H9 (cell line): ENCODE measurements at regions not wholly inside any gene's neighbourhood (a gene's known extent, or its start where the extent isn't known, plus 50 kb on each side); places are given as distances from the start of the nearest gene placed in this dataset.

ENCODE experiments used
- DNase-seq: peaks from one replicate; pipeline ENCODE4 v3.0.0-alpha.2; 2017
- H2AFZ ChIP-seq: one replicate; pipeline ENCODE4 v1.6.1; 2013; ENCODE audit warnings: mild to moderate bottlenecking, low read length, control low read depth, moderate library complexity
- H2AK5ac ChIP-seq: 2 replicates; pipeline ENCODE4 v1.6.1; 2013; ENCODE audit warnings: low read length, control low read depth, mixed read lengths; ENCODE audit not compliant: insufficient read length
- H2BK120ac ChIP-seq: one replicate; pipeline ENCODE4 v1.6.1; 2013; ENCODE audit warnings: low read depth, mild to moderate bottlenecking, low read length, control low read depth, inconsistent platforms; ENCODE audit not compliant: poor library complexity, severe bottlenecking
- H2BK12ac ChIP-seq: 2 replicates; pipeline ENCODE4 v1.6.1; 2013; ENCODE audit warnings: low read length, control low read depth, mixed read lengths, low read depth; ENCODE audit not compliant: insufficient read length
- H2BK15ac ChIP-seq: 2 replicates; pipeline ENCODE4 v1.6.1; 2013; ENCODE audit warnings: low read depth, low read length, control low read depth
- H2BK20ac ChIP-seq: one replicate; pipeline ENCODE4 v1.6.1; 2013; ENCODE audit warnings: low read depth, mild to moderate bottlenecking, low read length, control low read depth, inconsistent platforms; ENCODE audit not compliant: poor library complexity, severe bottlenecking
- H2BK5ac ChIP-seq: 2 replicates; pipeline ENCODE4 v1.6.1; 2013; ENCODE audit warnings: low read length, control low read depth, mixed read lengths; ENCODE audit not compliant: insufficient read length
- H3K14ac ChIP-seq: 2 replicates; pipeline ENCODE4 v1.6.1; 2013; ENCODE audit warnings: low read length, control low read depth; ENCODE audit not compliant: insufficient read depth
- H3K18ac ChIP-seq: 2 replicates; pipeline ENCODE4 v1.6.1; 2013; ENCODE audit warnings: low read depth, mild to moderate bottlenecking, mixed read lengths, low read length, control low read depth; ENCODE audit not compliant: insufficient read length
- H3K23ac ChIP-seq: 2 replicates; pipeline ENCODE4 v1.6.1; 2013; ENCODE audit warnings: low read length, control low read depth, mixed read lengths, low read depth; ENCODE audit not compliant: insufficient read length
- H3K23me2 ChIP-seq: 2 replicates; pipeline ENCODE4 v1.6.1; 2013; ENCODE audit warnings: low read depth, mild to moderate bottlenecking, mixed read lengths, low read length, control low read depth; ENCODE audit not compliant: insufficient read length, poor library complexity, severe bottlenecking
- H3K27ac ChIP-seq: 2 replicates; pipeline ENCODE4 v1.5.1; 2013; ENCODE audit warnings: low read length, control low read depth, mixed read lengths, low read depth; ENCODE audit not compliant: insufficient read length
- H3K27me3 ChIP-seq: 2 replicates; pipeline ENCODE4 v1.6.1; 2013; ENCODE audit warnings: low read length, control low read depth, inconsistent platforms; ENCODE audit not compliant: insufficient read depth
- H3K4ac ChIP-seq: 2 replicates; pipeline ENCODE4 v1.6.1; 2013; ENCODE audit warnings: low read depth, mild to moderate bottlenecking, control low read depth, inconsistent platforms, low read length, moderate library complexity
- H3K4me1 ChIP-seq: 2 replicates; pipeline ENCODE4 v1.6.1; 2013; ENCODE audit warnings: low read length, control low read depth, inconsistent platforms; ENCODE audit not compliant: insufficient read depth
- H3K4me2 ChIP-seq: 2 replicates; pipeline ENCODE4 v1.6.1; 2013; ENCODE audit warnings: low read length, control low read depth, mixed read lengths; ENCODE audit not compliant: insufficient read length, insufficient read depth
- H3K56ac ChIP-seq: 2 replicates; pipeline ENCODE4 v1.6.1; 2013; ENCODE audit warnings: low read depth, mild to moderate bottlenecking, mixed read lengths, low read length, control low read depth; ENCODE audit not compliant: insufficient read length
- H3K79me1 ChIP-seq: 2 replicates; pipeline ENCODE4 v1.6.1; 2013; ENCODE audit warnings: low read depth, mild to moderate bottlenecking, moderate library complexity, low read length, control low read depth, inconsistent platforms; ENCODE audit not compliant: insufficient read depth, poor library complexity, severe bottlenecking
- H3K79me2 ChIP-seq: 2 replicates; pipeline ENCODE4 v1.6.1; 2013; ENCODE audit warnings: low read length, control low read depth, inconsistent platforms; ENCODE audit not compliant: insufficient read depth
- H3K9ac ChIP-seq: 2 replicates; pipeline ENCODE4 v1.6.1; 2013; ENCODE audit warnings: low read length, control low read depth, mixed read lengths; ENCODE audit not compliant: insufficient read length; ENCODE audit errors: extremely low read depth
- H3K9me3 ChIP-seq: one replicate; pipeline ENCODE4 v1.6.1; 2013; ENCODE audit warnings: low read depth, low read length, inconsistent platforms; ENCODE audit not compliant: control insufficient read depth
- H3T11ph ChIP-seq: one replicate; pipeline ENCODE4 v1.6.1; 2013; ENCODE audit warnings: mild to moderate bottlenecking, low read length, control low read depth, inconsistent platforms
- H4K20me1 ChIP-seq: one replicate; pipeline ENCODE4 v1.6.1; 2013; ENCODE audit not compliant: control insufficient read depth, insufficient read length, insufficient read depth
- H4K5ac ChIP-seq: 2 replicates; pipeline ENCODE4 v1.6.1; 2013; ENCODE audit warnings: low read depth, mild to moderate bottlenecking, mixed read lengths, low read length, control low read depth; ENCODE audit not compliant: insufficient read length
- H4K8ac ChIP-seq: replicated peaks from 2 replicates; pipeline ENCODE4 v1.6.1; 2013; ENCODE audit warnings: low read length, control low read depth, mixed read lengths, low read depth; ENCODE audit not compliant: insufficient read length
- H4K91ac ChIP-seq: 2 replicates; pipeline ENCODE4 v1.6.1; 2013; ENCODE audit warnings: low read depth, mild to moderate bottlenecking, moderate library complexity, mixed read lengths, low read length, control low read depth; ENCODE audit not compliant: insufficient read length
- H3K27ac Mint-ChIP-seq, 3 experiments: 2 replicates in 2 of 3; 3 replicates in 1 of 3; pipeline ENCODE4 v1.8.0; 2020 to 2021; ENCODE audit warnings: mixed read lengths in 3 of 3, mild to moderate bottlenecking in 1 of 3, moderate library complexity in 1 of 3
- H3K27me3 Mint-ChIP-seq: 2 replicates; pipeline ENCODE4 v1.8.0; 2021; ENCODE audit warnings: low read depth, mild to moderate bottlenecking, moderate library complexity, mixed read lengths
- H3K36me3 Mint-ChIP-seq, 3 experiments: 2 replicates in 2 of 3; 3 replicates in 1 of 3; pipeline ENCODE4 v1.8.0; 2020 to 2021; ENCODE audit warnings: low read depth in 3 of 3, mixed read lengths in 3 of 3; ENCODE audit not compliant: insufficient read depth in 1 of 3
- H3K4me1 Mint-ChIP-seq, 2 experiments: 2 replicates each; pipeline ENCODE4 v1.8.0; 2020; ENCODE audit warnings: mixed read lengths in 2 of 2
- H3K4me3 Mint-ChIP-seq, 2 experiments: 2 replicates in 1 of 2; 3 replicates in 1 of 2; pipeline ENCODE4 v1.8.0; 2020 to 2021; ENCODE audit warnings: mild to moderate bottlenecking in 2 of 2, mixed read lengths in 2 of 2, moderate library complexity in 1 of 2
- H3K9me3 Mint-ChIP-seq, 2 experiments: 2 replicates in 1 of 2; 3 replicates in 1 of 2; pipeline ENCODE4 v1.8.0; 2020; ENCODE audit warnings: mild to moderate bottlenecking in 2 of 2, mixed read lengths in 2 of 2, moderate library complexity in 1 of 2
- CTCF ChIP-seq: fragments of 200-600 bp; sonication (generic); conservative IDR thresholded peaks from 3 replicates; pipeline ENCODE4 v1.8.0; 2021; ENCODE audit warnings: antibody characterized with exemption, mild to moderate bottlenecking
- WGBS: extraction: QIAGEN DNeasy Blood & Tissue Kit; methylation state at CpG from one replicate; pipeline ENCODE4 v1.1.7; 2013; ENCODE audit warnings: missing lambda C conversion rate, low lambda C conversion rate, mixed read lengths; ENCODE audit not compliant: insufficient read length; ENCODE audit errors: extremely low coverage; 5-methylcytosine and 5-hydroxymethylcytosine counted together

GRCh38 chr5:86686046-86686445 lies 68.3 kb downstream of the COX7C start:
- Histone ChIP-seq H3K18ac (no peak overlapping the region), H2AFZ (no peak overlapping the region), H2BK15ac (no peak overlapping the region), H3K27me3 (no peaks in the 10 kb centered on the region), H2BK12ac (no peak overlapping the region), H3K4me2 (no peak overlapping the region), H4K5ac (no peak overlapping the region), H3K23me2 (no peaks in the 10 kb centered on the region), H4K91ac (no peak overlapping the region), H3K14ac (no peak overlapping the region), H2BK5ac (no peak overlapping the region), H3K9ac (no peak overlapping the region), H3K9me3 (no peaks in the 10 kb centered on the region), H3K23ac (no peak overlapping the region), H3T11ph (no peak overlapping the region), H2BK20ac (no peak overlapping the region), H3K27ac (no peak overlapping the region), H4K20me1 (no peaks in the 10 kb centered on the region), H3K79me2 (no peaks in the 10 kb centered on the region), H3K79me1 (no peaks in the 10 kb centered on the region), H3K4me1 (no peaks in the 10 kb centered on the region), H2BK120ac (no peak overlapping the region), H3K56ac (no peak overlapping the region), H2AK5ac (no peak overlapping the region), H3K4ac (no peak overlapping the region), H4K8ac (no peak overlapping the region)
- H3K4me1 Mint-ChIP-seq = no peaks in the 10 kb centered on the region; a peak in 1 of 4 replicates
- H3K9me3 Mint-ChIP-seq = no peaks in the 10 kb centered on the region
- no peaks in the 10 kb centered on the region for H3K36me3 Mint-ChIP-seq
- no peak for TF ChIP-seq CTCF
- no peaks in the 10 kb centered on the region for H3K27me3 Mint-ChIP-seq
- no CpG with 5 or more reads among the region's 1 CpG for WGBS
- no peak overlapping the region for H3K4me3 Mint-ChIP-seq
- H3K27ac Mint-ChIP-seq = no peak overlapping the region
- no peak for DNase-seq
